NCI-H1092 treated with DMSO at 0.1 percent for 48 hours (cell line): ENCODE measurements at regions not wholly inside any gene's neighbourhood (a gene's known extent, or its start where the extent isn't known, plus 50 kb on each side); places are given as distances from the start of the nearest gene placed in this dataset.
"Not testable (repeated sequence)": the region's sequence is repeated elsewhere in the genome, so short reads cannot be mapped to it uniquely, and the experiment has no call there.

ENCODE experiments used
- DNase-seq: peaks from one replicate; lab custom pipeline; 2025; lab: John Stamatoyannopoulos, UW

GRCh38 chr16:8055761-8056160 is 534.5 kb downstream of the TMEM114 start:
- DNase-seq: no peak

DNA sequence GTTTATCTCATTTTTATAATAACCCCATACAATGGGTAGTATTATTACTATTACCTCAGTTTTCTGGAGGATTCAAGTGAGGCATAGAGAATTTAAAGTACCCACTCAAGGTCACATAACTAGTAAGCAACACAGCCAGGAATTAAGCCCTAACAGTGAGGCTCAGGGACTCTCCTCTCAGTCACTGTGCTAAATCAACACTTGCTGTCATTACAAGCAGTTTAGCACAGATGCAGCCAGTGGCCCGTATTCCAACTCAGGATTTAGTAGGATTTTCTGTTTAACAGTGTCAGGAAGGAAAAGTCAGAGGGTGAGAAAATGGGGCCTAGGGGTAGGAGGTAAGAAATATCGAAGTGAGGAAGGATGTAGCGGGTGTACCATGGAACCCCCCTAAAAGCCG is 536.9 kb downstream of the TMEM114 start:
- DNase-seq: no peak

DNA sequence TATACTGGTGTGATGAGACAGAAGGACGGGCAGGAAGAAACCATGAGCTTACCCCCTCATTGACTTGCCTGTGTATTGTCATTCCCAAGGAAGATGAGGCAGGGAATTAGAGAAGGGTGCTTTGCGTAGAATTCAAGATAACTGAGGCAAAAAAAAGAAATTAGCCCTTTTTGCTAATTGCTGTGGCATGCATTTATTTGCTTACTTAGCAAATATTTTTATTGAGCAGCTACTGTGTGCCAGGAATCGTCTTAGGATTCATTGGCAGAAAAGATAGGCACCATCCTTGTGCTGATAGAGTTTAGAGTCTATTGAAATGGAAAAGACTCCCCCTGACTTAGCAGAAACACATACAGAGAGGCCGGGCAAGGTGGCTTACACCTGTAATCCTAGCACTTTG is 541.9 kb downstream of the TMEM114 start:
- no peak for DNase-seq

GRCh38 chr16:8047736-8048135 is 542.6 kb downstream of the TMEM114 start:
- no peak for DNase-seq

GRCh38 chr16:8044796-8045195 is 545.5 kb downstream of the TMEM114 start:
- no peak for DNase-seq

- DNase-seq: no peak
Measured at GRCh38 chr16:8032406-8032805, 557.9 kb downstream of the TMEM114 start.

DNA sequence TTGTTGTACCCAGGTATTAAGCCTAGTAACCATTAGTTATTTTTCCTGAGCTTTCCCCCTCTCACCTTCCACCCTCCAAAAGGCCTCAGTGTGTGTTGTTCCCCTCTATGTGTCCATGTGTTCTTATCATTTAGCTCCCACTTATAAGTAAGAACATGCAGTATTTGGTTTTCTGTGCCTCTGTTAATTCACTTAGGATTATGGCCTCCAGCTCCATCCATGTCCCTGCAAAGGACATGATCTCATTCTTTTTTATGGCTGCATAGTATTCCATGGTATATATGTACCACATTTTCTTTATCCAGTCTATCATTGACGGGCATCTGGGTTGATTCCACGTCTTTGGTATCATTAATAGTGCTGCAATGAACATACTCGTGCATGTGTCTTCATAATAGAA is 560.3 kb downstream of the TMEM114 start:
- not testable (repeated sequence) for DNase-seq

- DNase-seq: no peak
Measured at GRCh38 chr16:8026450-8026849, 563.9 kb downstream of the TMEM114 start.

DNA sequence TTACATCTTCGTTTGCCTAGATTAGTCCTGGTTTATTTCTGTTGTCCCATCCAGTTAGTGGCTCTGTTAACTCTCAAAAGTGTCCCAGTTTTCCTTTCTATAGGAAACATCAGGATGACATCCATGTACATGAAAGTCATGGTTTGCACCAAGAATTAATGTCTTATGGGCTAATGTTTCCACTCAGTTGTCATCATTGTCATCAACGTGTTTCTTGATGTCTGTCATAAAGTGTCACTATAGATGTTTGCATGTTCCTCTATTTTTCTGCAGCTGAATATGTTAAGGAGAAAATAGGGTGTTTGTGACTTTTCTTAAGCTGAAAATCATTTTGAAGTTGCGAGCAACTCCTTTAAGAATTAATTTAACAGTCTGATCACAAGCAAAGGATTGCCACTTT is 567.0 kb downstream of the TMEM114 start:
- DNase-seq: no peak

DNA sequence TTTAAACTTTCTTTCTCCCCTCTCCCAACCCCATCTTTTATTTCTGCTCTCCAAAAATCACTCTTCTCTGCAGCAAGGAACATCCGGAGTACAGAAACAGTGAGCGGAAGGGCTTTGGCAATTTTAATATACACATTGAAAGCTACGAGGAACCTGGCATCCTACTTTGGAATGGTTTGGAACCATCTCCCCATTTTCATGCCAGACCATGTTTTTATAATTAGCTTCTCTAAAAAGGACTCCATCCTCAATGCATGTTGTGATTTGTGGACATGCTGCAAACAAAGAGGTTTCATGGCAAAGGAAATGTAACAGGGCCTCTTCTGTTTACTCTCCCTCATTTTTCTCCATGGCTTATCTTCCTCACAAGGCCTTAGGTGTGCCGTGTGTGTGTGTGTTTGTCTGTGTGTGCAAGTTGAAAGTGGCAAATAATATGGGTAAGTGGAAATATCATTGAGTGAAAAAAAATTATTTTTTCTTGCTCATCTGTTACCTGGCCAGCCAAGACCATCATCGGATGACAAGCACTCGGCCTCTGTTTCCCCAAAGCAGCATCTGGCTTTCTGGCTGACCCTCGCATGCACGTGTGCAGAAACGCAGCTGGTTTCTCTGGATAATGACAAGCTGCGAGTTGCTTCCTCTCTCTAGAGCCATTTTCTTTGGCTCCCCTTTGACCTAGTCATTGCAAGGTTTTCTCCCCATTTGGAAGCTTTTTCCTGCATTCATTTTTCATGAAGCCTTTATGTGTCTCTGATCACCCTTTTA is 585.0 kb downstream of the TMEM114 start:
- DNase-seq: no peak

- no peak for DNase-seq
Measured at GRCh38 chr16:7998789-7999453, 591.4 kb downstream of the TMEM114 start.

- DNase-seq: no peak
Measured at GRCh38 chr16:7997966-7998365, 592.3 kb downstream of the TMEM114 start.

- DNase-seq: no peak
Measured at GRCh38 chr16:7992616-7993015, 597.7 kb downstream of the TMEM114 start.

DNA sequence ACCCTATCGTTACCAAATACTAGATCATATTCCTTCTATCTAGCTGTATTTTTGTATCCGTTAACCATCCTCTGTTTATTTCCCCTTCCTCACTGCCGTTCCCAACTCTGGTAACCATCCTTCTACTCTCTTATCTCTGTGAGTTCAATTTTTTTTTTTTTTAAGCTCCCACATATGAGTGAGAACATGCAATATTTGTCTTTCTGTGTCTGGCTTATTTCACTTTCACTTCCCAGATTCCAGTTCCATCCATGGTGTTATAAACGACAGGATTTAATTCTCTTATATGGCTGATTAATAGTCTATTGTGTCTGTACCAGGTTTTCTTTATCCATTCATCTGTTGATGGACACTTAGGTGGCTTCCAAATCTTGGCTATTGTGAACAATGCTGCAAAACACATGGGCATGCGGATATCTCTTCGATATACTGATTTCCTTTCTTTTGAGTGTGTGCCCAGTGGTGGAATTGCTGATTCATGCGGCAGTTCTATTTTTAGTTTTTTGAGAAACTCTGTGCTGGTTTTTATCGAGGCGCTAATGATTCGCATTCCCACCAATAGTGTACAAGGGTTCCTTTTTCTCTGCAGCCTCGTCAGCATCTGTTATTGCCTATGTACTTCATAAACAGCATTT is 599.6 kb downstream of the TMEM114 start:
- DNase-seq: no peak

DNA sequence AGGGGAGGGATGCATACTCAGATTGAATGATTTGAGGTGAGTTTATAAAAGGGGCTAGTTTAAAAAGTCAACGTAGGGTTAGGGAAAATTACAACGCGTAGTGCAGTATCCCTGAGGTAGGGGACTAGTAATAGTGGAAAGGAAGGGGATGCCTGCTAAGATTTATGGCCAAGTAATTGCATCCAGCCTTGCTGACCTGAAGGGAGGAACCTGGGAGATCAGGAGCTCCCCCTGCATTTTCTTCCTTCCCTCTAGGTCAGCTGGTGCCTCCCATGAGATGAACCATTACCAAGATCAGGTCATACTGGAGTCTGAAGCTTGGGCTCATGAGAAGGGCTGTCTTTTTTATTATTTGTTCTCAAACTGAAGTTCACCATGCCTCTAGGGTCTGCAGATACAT is 606.6 kb downstream of the TMEM114 start:
- no peak for DNase-seq

DNA sequence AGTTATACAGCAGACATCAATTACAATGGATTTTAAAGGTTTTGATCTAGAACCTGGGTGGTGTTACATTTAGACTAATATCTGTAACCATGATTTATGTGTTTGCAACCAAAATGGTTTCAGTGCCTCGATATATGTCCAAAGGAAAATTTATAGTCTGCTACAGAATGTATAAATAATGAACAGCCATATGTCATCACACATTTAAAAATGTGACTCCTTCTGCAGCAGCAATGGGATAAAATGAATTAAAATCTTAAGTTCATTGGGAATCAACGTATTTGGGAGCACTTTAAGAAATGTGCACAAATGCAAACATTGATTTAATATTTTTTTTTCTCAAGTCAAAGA is 610.2 kb downstream of the TMEM114 start:
- DNase-seq: no peak

DNA sequence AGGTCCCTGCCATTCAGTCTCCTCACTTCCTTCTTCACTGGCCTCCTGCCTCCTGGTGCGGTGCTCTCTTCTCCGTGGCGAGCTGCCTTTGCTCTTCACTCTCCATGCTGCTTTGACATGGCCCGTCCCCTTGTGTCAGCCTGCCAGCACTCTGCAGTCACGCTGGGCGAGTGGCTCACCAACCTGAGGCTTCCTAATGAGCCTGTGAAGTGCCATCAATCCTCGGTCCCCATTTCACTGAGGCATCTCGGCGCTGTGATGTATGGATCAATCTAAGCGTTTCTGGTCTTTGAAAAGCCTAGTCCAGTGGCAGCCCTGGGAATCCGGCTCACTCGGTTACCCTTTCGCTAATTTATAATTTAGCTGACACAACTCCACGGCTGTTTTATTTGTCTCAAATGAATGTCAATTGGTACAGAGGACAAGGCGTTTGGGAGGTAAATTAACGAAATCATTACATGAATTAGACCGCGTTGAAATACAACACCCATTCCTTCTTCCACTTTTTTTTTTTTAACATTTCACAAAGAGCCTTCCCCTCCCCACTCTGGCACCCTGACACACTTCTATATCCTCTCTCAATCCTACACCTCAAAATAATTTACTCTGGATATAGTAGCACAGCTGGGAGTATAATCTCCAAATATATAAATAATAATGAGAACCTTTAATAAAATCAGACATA is 610.7 kb downstream of the TMEM114 start:
- no peak for DNase-seq

DNA sequence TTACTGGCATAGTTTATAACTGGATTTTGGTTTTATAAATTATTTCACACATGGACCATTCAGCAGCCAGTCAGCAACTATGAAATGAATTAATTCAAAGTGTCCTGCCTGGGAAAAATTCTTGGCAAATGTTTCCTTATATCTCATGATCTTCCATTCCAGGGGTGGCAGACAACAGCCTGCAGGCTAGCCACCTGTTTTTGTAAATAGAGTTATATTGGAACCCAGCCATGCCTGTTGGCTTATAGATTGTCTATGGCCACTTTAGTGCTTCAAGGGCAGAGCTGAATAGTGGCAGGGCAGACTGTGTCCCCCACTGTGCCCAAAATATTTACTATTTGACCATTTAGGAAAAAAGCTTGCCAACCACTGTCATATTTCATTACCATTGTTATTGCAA is 613.7 kb downstream of the TMEM114 start:
- no peak for DNase-seq

DNA sequence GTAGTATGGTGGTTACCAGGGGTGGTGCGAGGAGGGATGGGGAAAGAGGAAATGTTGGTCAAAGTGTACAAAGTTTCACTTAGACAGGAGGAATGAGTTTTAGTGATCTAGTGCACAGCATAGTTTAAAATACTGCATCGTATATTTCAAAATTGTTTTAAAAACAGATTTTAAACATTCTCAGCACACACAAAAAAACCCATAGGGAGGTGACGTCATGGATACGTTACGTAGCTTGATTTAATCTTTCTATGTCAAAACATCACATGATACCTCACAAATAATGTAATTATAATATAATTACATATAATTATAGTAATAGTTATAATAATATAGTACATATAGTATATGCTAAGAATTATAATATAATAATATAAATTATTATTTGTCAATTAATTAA is 614.2 kb downstream of the TMEM114 start:
- DNase-seq: no peak

DNA sequence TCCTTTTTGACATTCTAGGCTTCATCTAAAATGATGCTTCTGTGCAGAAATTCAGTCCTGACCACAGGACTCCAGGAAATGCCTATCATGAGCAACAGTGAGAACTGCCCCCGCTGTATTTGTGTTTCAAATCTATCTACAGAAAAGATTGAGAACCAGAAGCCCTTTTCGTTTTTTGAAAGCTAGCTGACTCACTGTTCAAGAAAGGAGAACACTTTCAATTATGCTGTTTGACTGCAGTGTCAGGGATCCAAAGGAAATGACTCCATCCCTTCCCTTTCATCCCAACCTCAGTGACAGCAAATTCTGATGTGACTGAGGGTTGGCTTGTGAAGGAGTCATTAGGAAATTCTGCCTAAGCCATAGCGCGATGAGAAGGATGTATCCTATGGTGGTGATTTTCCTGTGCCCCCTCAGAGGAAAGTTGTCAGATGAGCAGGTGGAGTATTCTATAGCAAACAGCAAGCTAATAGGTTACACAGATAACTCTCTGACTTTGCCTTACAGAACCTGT is 622.3 kb downstream of the TMEM114 start:
- no peak for DNase-seq

DNA sequence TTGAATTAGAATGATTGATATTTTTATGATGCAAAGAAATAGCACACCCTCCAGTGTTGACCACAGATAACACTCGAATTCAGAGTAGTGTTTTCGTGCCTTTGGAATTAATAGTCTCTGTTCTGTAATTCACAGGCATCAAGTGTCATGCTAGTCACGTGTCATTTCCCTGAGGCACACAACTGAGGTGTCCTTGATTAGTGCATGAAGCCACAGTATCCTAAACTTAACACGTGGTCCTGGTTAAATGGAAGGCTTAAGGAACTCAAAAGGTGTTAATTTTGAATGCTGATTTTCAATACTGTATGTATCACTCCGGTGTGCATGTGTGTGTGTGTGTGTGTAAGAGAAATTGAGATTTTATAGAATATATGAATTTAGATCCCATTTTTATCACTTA is 625.6 kb downstream of the TMEM114 start:
- no peak for DNase-seq

DNA sequence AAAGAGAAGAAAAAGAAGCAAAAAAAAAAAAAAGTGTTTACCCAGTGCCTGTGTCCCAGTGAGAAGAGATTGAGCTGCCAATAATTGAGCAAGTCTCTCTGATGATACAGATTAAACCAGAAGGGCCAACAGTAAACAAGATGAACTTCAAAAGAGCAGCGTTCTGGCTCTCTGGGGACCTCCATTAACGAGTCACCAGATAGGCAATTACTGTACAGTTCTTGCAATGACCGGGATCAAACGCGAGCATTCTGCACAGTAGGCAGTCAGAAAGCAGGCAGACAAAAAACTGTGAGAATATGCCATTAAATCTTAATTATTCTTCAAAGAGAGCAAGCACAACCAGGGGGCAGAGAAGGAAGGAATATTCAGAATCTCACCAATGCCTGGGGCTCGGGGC is 626.1 kb downstream of the TMEM114 start:
- DNase-seq: no peak
